H1 (cell line): ENCODE measurements at regions not wholly inside any gene's neighbourhood (a gene's known extent, or its start where the extent isn't known, plus 50 kb on each side); places are given as distances from the start of the nearest gene placed in this dataset.
"Not testable (repeated sequence)": the region's sequence is repeated elsewhere in the genome, so short reads cannot be mapped to it uniquely, and the experiment has no call there.

ENCODE experiments used
- CTCF ChIA-PET: fragments of 300-600 bp; sonication (Branson Sonifier 250); formaldehyde crosslinking; loops from one replicate; lab custom pipeline; 2021; ENCODE audit not compliant: partially characterized antibody; lab: Charles Lee
- POLR2A ChIA-PET: fragments of 300-600 bp; sonication (Branson Sonifier 250); formaldehyde crosslinking; loops from one replicate; lab custom pipeline; 2021; ENCODE audit warnings: inconsistent platforms; ENCODE audit not compliant: partially characterized antibody; lab: Charles Lee
- DNase-seq, 2 experiments: peaks; one replicate each; pipeline versions ENCODE4 v3.0.0 to v3.0.0-alpha.2; 2010 to 2022; ENCODE audit warnings: low spot score in 2 of 2, low read depth in 1 of 2, mixed read lengths in 1 of 2
- FAIRE-seq: peaks from 2 replicates; lab custom pipeline; 2011; peaks lifted over from hg19 to GRCh38; lab: Jason Lieb, UNC
- H2AFZ ChIP-seq: 2 replicates; pipeline ENCODE4 v1.8.1; 2012; ENCODE audit warnings: low read length, inconsistent platforms
- H2AK5ac ChIP-seq: 2 replicates; pipeline ENCODE4 v1.6.1; 2013; ENCODE audit warnings: low read depth, low read length
- H2BK120ac ChIP-seq: replicated peaks from 2 replicates; pipeline ENCODE3; 2013; ENCODE audit warnings: low read depth, low read length, inconsistent platforms
- H2BK12ac ChIP-seq: 2 replicates; pipeline ENCODE4 v1.6.1; 2013; ENCODE audit warnings: low read depth, low read length
- H2BK15ac ChIP-seq: 2 replicates; pipeline ENCODE4 v1.6.1; 2013; ENCODE audit warnings: low read length
- H2BK20ac ChIP-seq: 2 replicates; pipeline ENCODE4 v1.6.1; 2013; ENCODE audit warnings: low read length
- H2BK5ac ChIP-seq: 2 replicates; pipeline ENCODE4 v1.6.1; 2013; ENCODE audit warnings: low read depth, low read length
- H3K14ac ChIP-seq: 2 replicates; pipeline ENCODE4 v1.6.1; 2013; ENCODE audit warnings: inconsistent platforms; ENCODE audit not compliant: insufficient read length
- H3K18ac ChIP-seq: 2 replicates; pipeline ENCODE4 v1.6.1; 2013; ENCODE audit warnings: low read length; ENCODE audit errors: extremely low read depth
- H3K23ac ChIP-seq: 2 replicates; pipeline ENCODE4 v1.6.1; 2013; ENCODE audit warnings: inconsistent platforms; ENCODE audit not compliant: insufficient read length
- H3K23me2 ChIP-seq: 2 replicates; pipeline ENCODE4 v1.6.1; 2013; ENCODE audit warnings: low read depth, low read length
- H3K27ac ChIP-seq: 2 replicates; pipeline ENCODE4 v1.6.1; 2011; ENCODE audit warnings: low read depth, low read length, inconsistent platforms
- H3K27me3 ChIP-seq, 4 experiments: replicated peaks in 1 of 4; 1 replicate in 1 of 4; 2 replicates in 3 of 4; pipeline versions ENCODE4 v1.6.1 to v1.8.1; 2011 to 2013; ENCODE audit warnings: low read length in 3 of 4, mild to moderate bottlenecking in 3 of 4, inconsistent platforms in 2 of 4, mixed read lengths in 2 of 4, moderate library complexity in 1 of 4; ENCODE audit not compliant: control insufficient read depth in 3 of 4, insufficient read depth in 3 of 4; ENCODE audit errors: extremely low read depth in 1 of 4
- H3K36me3 ChIP-seq, 4 experiments: 2 replicates each; pipeline versions ENCODE4 v1.6.1 to v1.8.1; 2011 to 2013; ENCODE audit warnings: mild to moderate bottlenecking in 4 of 4, low read length in 3 of 4, moderate library complexity in 2 of 4, control low read depth in 1 of 4, inconsistent platforms in 1 of 4; ENCODE audit not compliant: insufficient read depth in 4 of 4, control insufficient read depth in 2 of 4
- H3K4ac ChIP-seq: replicated peaks from 2 replicates; pipeline ENCODE3; 2013; ENCODE audit warnings: low read length, low read depth, mixed read lengths, inconsistent platforms; ENCODE audit not compliant: insufficient read length
- H3K4me1 ChIP-seq, 4 experiments: replicated peaks in 1 of 4; 1 replicate in 1 of 4; 2 replicates in 3 of 4; pipeline versions ENCODE4 v1.6.1 to v1.8.1; 2011 to 2013; ENCODE audit warnings: low read length in 3 of 4, inconsistent platforms in 2 of 4, mixed read lengths in 1 of 4; ENCODE audit not compliant: insufficient read depth in 4 of 4, control insufficient read depth in 3 of 4
- H3K4me2 ChIP-seq, 2 experiments: 2 replicates each; pipeline versions ENCODE4 v1.6.1 to v1.8.1; 2011 to 2013; ENCODE audit warnings: low read depth in 2 of 2, low read length in 2 of 2, control low read depth in 1 of 2, inconsistent platforms in 1 of 2, mild to moderate bottlenecking in 1 of 2; ENCODE audit not compliant: insufficient read depth in 1 of 2
- H3K4me3 ChIP-seq, 4 experiments: fragments of 200-600, 300-600 bp in 1 of 4; sonication (generic), shearing (Covaris generic), sonication (Bioruptor Twin) in 1 of 4; 2 replicates each; pipeline versions ENCODE4 v1.5.1 to v1.8.1; 2011 to 2016; ENCODE audit warnings: low read length in 4 of 4, low read depth in 3 of 4, control low read depth in 2 of 4, inconsistent platforms in 2 of 4, mild to moderate bottlenecking in 2 of 4, mixed read lengths in 1 of 4, moderate library complexity in 1 of 4; ENCODE audit not compliant: insufficient read depth in 2 of 4; ENCODE audit errors: extremely low read depth in 1 of 4
- H3K56ac ChIP-seq: replicated peaks from 2 replicates; pipeline ENCODE3; 2013; ENCODE audit warnings: low read depth, mild to moderate bottlenecking, mixed read lengths, low read length, inconsistent platforms; ENCODE audit not compliant: insufficient read length
- H3K79me1 ChIP-seq: 2 replicates; pipeline ENCODE4 v1.6.1; 2013; ENCODE audit warnings: low read depth, low read length, control low read depth
- H3K79me2 ChIP-seq, 2 experiments: 2 replicates each; pipeline versions ENCODE4 v1.6.1 to v1.8.1; 2012 to 2013; ENCODE audit warnings: low read length in 2 of 2, mild to moderate bottlenecking in 2 of 2, inconsistent platforms in 1 of 2; ENCODE audit not compliant: insufficient read depth in 2 of 2, control insufficient read depth in 1 of 2
- H3K9ac ChIP-seq, 4 experiments: replicated peaks in 1 of 4; 1 replicate in 1 of 4; 2 replicates in 3 of 4; pipeline versions ENCODE4 v1.6.1 to v1.8.1; 2011 to 2013; ENCODE audit warnings: low read depth in 3 of 4, low read length in 3 of 4, control low read depth in 2 of 4, mild to moderate bottlenecking in 2 of 4, moderate library complexity in 2 of 4, inconsistent platforms in 1 of 4; ENCODE audit errors: extremely low read depth in 1 of 4
- H3K9me3 ChIP-seq, 2 experiments: 2 replicates each; pipeline versions ENCODE4 v1.6.1 to v1.8.1; 2012 to 2013; ENCODE audit warnings: mild to moderate bottlenecking in 2 of 2, moderate library complexity in 2 of 2, control low read depth in 1 of 2, inconsistent platforms in 1 of 2, low read depth in 1 of 2, low read length in 1 of 2, mixed read lengths in 1 of 2; ENCODE audit not compliant: insufficient read depth in 2 of 2
- H4K20me1 ChIP-seq, 2 experiments: replicated peaks in 1 of 2; 2 replicates each; pipeline versions ENCODE3 to v1.8.1; 2011 to 2013; ENCODE audit warnings: inconsistent platforms in 2 of 2, low read length in 2 of 2, mild to moderate bottlenecking in 1 of 2; ENCODE audit not compliant: insufficient read depth in 2 of 2, control insufficient read depth in 1 of 2
- H4K5ac ChIP-seq: 2 replicates; pipeline ENCODE4 v1.6.1; 2013; ENCODE audit warnings: low read length, low read depth, mixed read lengths, inconsistent platforms; ENCODE audit not compliant: insufficient read length
- H4K8ac ChIP-seq: 2 replicates; pipeline ENCODE4 v1.8.0; 2013; ENCODE audit warnings: mild to moderate bottlenecking, moderate library complexity, low read length, inconsistent platforms; ENCODE audit not compliant: insufficient read depth; ENCODE audit errors: extremely low read depth
- H4K91ac ChIP-seq: replicated peaks from 2 replicates; pipeline ENCODE3; 2013; ENCODE audit warnings: low read length, mixed read lengths, inconsistent platforms; ENCODE audit not compliant: insufficient read length
- WGBS, 2 experiments: shearing (Covaris generic) in 1 of 2; methylation state at CpG; one replicate each; pipeline versions ENCODE4 v1.1.6 to v1.1.7; 2013 to 2015; ENCODE audit warnings: low lambda C conversion rate in 2 of 2, mixed read lengths in 2 of 2, inconsistent platforms in 1 of 2, low coverage in 1 of 2, missing lambda C conversion rate in 1 of 2; ENCODE audit not compliant: insufficient replicate concordance in 2 of 2, insufficient coverage in 1 of 2, insufficient read length in 1 of 2; ENCODE audit errors: extremely low coverage in 1 of 2, missing lambda C conversion rate in 1 of 2; 5-methylcytosine and 5-hydroxymethylcytosine counted together

DNA sequence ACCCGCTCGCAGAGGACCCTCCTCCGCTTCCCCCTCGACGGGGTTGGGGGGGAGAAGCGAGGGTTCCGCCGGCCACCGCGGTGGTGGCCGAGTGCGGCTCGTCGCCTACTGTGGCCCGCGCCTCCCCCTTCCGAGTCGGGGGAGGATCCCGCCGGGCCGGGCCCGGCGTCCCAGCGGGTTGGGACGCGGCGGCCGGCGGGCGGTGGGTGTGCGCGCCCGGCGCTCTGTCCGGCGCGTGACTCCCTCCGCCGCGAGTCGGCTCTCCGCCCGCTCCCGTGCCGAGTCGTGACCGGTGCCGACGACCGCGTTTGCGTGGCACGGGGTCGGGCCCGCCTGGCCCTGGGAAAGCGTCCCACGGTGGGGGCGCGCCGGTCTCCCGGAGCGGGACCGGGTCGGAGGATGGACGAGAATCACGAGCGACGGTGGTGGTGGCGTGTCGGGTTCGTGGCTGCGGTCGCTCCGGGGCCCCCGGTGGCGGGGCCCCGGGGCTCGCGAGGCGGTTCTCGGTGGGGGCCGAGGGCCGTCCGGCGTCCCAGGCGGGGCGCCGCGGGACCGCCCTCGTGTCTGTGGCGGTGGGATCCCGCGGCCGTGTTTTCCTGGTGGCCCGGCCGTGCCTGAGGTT lies 2130.7 kb upstream of the TPTE start:
- H3K4me1 ChIP-seq, H2BK20ac ChIP-seq, H3K23ac ChIP-seq, DNase-seq, H3K23me2 ChIP-seq, H3K79me1 ChIP-seq, H3K9me3 ChIP-seq, H2BK5ac ChIP-seq, H4K8ac ChIP-seq, FAIRE-seq, H3K36me3 ChIP-seq, H2BK120ac ChIP-seq, H2AK5ac ChIP-seq, H3K4me3 ChIP-seq, POLR2A ChIA-PET, H2BK12ac ChIP-seq, H3K14ac ChIP-seq, H3K4ac ChIP-seq, H4K20me1 ChIP-seq, H3K27ac ChIP-seq, H2BK15ac ChIP-seq, H3K56ac ChIP-seq, H2AFZ ChIP-seq, H3K27me3 ChIP-seq, H3K18ac ChIP-seq, CTCF ChIA-PET, H3K9ac ChIP-seq, H3K4me2 ChIP-seq, H3K79me2 ChIP-seq, H4K91ac ChIP-seq, H4K5ac ChIP-seq: not testable (repeated sequence)
- WGBS, 2 experiments: no CpG with 5 or more reads among the region's 97 CpGs

DNA sequence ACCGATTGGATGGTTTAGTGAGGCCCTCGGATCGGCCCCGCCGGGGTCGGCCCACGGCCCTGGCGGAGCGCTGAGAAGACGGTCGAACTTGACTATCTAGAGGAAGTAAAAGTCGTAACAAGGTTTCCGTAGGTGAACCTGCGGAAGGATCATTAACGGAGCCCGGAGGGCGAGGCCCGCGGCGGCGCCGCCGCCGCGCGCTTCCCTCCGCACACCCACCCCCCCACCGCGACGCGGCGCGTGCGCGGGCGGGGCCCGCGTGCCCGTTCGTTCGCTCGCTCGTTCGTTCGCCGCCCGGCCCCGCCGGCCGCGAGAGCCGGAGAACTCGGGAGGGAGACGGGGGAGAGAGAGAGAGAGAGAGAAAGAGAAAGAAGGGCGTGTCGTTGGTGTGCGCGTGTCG lies 2127.0 kb upstream of the TPTE start:
- H3K4ac ChIP-seq, H3K18ac ChIP-seq, H2BK5ac ChIP-seq, H3K9ac ChIP-seq, H3K79me1 ChIP-seq, DNase-seq, H3K56ac ChIP-seq, H3K36me3 ChIP-seq, H2BK20ac ChIP-seq, POLR2A ChIA-PET, H2AK5ac ChIP-seq, H4K5ac ChIP-seq, H3K4me2 ChIP-seq, H3K4me3 ChIP-seq, H3K9me3 ChIP-seq, H2BK120ac ChIP-seq, H4K20me1 ChIP-seq, H3K23ac ChIP-seq, H3K27me3 ChIP-seq, H4K91ac ChIP-seq, CTCF ChIA-PET, FAIRE-seq, H3K4me1 ChIP-seq, H2BK15ac ChIP-seq, H3K27ac ChIP-seq, H2AFZ ChIP-seq, H3K14ac ChIP-seq, H3K23me2 ChIP-seq, H4K8ac ChIP-seq, H3K79me2 ChIP-seq, H2BK12ac ChIP-seq: not testable (repeated sequence)
- no CpG with 5 or more reads among the region's 59 CpGs for WGBS, 2 experiments
